ENCODE measurements at regions not wholly inside any gene's neighbourhood (a gene's known extent, or its start where the extent isn't known, plus 50 kb on each side); places are given as distances from the start of the nearest gene placed in this dataset.

- no peak overlapping the region for H3K4me3 ChIP-seq (ENCODE audit: control insufficient read depth, low read depth, low read length)
- DNase-seq (ENCODE audit: low read depth) = no peak
- TF ChIP-seq, protein P1, sequence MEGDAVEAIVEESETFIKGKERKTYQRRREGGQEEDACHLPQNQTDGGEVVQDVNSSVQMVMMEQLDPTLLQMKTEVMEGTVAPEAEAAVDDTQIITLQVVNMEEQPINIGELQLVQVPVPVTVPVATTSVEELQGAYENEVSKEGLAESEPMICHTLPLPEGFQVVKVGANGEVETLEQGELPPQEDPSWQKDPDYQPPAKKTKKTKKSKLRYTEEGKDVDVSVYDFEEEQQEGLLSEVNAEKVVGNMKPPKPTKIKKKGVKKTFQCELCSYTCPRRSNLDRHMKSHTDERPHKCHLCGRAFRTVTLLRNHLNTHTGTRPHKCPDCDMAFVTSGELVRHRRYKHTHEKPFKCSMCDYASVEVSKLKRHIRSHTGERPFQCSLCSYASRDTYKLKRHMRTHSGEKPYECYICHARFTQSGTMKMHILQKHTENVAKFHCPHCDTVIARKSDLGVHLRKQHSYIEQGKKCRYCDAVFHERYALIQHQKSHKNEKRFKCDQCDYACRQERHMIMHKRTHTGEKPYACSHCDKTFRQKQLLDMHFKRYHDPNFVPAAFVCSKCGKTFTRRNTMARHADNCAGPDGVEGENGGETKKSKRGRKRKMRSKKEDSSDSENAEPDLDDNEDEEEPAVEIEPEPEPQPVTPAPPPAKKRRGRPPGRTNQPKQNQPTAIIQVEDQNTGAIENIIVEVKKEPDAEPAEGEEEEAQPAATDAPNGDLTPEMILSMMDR (conservative IDR thresholded peaks at IDR 0.05; ENCODE audit: control insufficient read depth, insufficient read depth, low read depth, low read length) = no peak
Measured at GRCh38 chr3:82764521-82764920, 1003.1 kb upstream of the GBE1 start.

- no peak for DNase-seq (ENCODE audit: low read depth)
- TF ChIP-seq, protein P1 (conservative IDR thresholded peaks at IDR 0.05; ENCODE audit: control insufficient read depth, insufficient read depth, low read depth, low read length) = no peak
- H3K4me3 ChIP-seq (ENCODE audit: control insufficient read depth, low read depth, low read length) = no peak overlapping the region
Measured at GRCh38 chr3:82761858-82762257, 1000.4 kb upstream of the GBE1 start.

- TF ChIP-seq, protein P1 (conservative IDR thresholded peaks at IDR 0.05; ENCODE audit: control insufficient read depth, insufficient read depth, low read depth, low read length) = no peak
- no peak for DNase-seq (ENCODE audit: low read depth)
- no peak overlapping the region for H3K4me3 ChIP-seq (ENCODE audit: control insufficient read depth, low read depth, low read length)
Measured at GRCh38 chr3:82745544-82745943, 984.1 kb upstream of the GBE1 start.

DNA sequence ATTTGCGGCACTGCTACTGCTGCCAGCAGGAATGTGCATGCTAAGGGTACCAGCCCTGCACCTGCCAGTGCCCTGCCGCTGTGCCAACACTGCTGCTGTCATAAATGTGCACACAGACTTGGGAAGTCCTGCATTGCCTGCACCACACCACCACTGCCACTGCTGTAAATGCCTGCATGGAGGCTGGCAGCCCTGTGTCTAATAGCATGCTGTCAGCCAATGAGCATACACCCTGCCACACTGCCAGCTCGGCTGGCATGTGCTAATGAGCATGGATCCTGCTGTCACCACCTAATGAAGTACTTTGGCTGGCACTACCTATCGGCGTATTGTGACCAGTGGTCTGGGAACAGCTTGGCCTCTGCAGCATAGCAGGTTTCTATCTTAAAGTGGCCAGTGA is 981.8 kb upstream of the GBE1 start:
- no peak for DNase-seq (ENCODE audit: low read depth)
- TF ChIP-seq, protein P1 (conservative IDR thresholded peaks at IDR 0.05; ENCODE audit: control insufficient read depth, insufficient read depth, low read depth, low read length) = no peak

DNA sequence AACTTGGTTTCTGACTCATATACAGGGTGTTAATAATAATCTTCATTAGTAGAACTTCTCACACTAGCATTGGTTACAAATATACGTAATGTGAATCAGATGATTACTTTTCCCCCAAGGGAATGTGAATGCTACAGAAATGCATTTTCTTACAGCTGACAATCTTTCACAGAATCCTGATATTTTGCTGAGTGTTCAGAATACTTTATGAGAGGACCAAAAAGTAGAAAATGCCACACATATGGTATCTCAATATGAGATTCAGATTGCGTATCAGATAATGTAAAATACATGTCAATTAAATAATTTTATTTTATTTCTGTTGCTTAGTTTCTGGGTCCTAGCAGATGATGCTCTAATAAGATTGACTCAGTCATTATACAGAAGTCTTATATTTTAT is 979.9 kb upstream of the GBE1 start:
- H3K4me3 ChIP-seq (ENCODE audit: control insufficient read depth, low read depth, low read length) = no peak overlapping the region
- DNase-seq (ENCODE audit: low read depth) = no peak
- TF ChIP-seq, protein P1 (conservative IDR thresholded peaks at IDR 0.05; ENCODE audit: control insufficient read depth, insufficient read depth, low read depth, low read length) = no peak

More for the DNA sequence above, 981.8 kb upstream of the GBE1 start:
- H3K4me3 ChIP-seq (ENCODE audit: control insufficient read depth, low read depth, low read length) = no peak overlapping the region

- TF ChIP-seq, protein P1 (conservative IDR thresholded peaks at IDR 0.05; ENCODE audit: control insufficient read depth, insufficient read depth, low read depth, low read length) = no peak
- DNase-seq (ENCODE audit: low read depth) = no peak
- no peak overlapping the region for H3K4me3 ChIP-seq (ENCODE audit: control insufficient read depth, low read depth, low read length)
Measured at GRCh38 chr3:82739390-82739789, 977.9 kb upstream of the GBE1 start.

- TF ChIP-seq, protein P1 (conservative IDR thresholded peaks at IDR 0.05; ENCODE audit: control insufficient read depth, insufficient read depth, low read depth, low read length) = no peak
- H3K4me3 ChIP-seq (ENCODE audit: control insufficient read depth, low read depth, low read length) = no peak overlapping the region
- no peak for DNase-seq (ENCODE audit: low read depth)
Measured at GRCh38 chr3:82736696-82737277, 975.3 kb upstream of the GBE1 start.

Measured in fibroblast of mammary gland (primary cell).